IMR-90 (cell line): ENCODE measurements at regions not wholly inside any gene's neighbourhood (a gene's known extent, or its start where the extent isn't known, plus 50 kb on each side); places are given as distances from the start of the nearest gene placed in this dataset.

Experiments used
- ATAC-seq: fragments of 200-7000 bp; cut with Tn5 transposase; 2 replicates; pipeline ENCODE4 v1.9.1; 2020; ENCODE audit warnings: low read depth, mild to moderate bottlenecking, moderate library complexity
- BruUV-seq: library from RNA; stranded (reverse); fragments of 400-500 nt; replicated peaks from 2 replicates; lab custom pipeline; 2021; lab: Mats Ljungman, UMichigan
- CTCF ChIA-PET: fragments of 300-600 bp; formaldehyde crosslinking; extraction: SDS; loops from one replicate; lab custom pipeline; 2021; ENCODE audit warnings: antibody characterized with exemption; lab: Yijun Ruan, JAX
- POLR2A ChIA-PET: fragments of 300-600 bp; sonication (Branson Sonifier 250); formaldehyde crosslinking; loops from one replicate; lab custom pipeline; 2022; ENCODE audit warnings: antibody characterized with exemption; ENCODE audit not compliant: unreplicated experiment; lab: Charles Lee
- DNase-seq: peaks from one replicate; pipeline ENCODE4 v3.0.0; 2013
- H2AFZ ChIP-seq: replicated peaks from 2 replicates; pipeline ENCODE3; 2013; ENCODE audit warnings: low read length, mild to moderate bottlenecking; ENCODE audit not compliant: poor library complexity
- H2AK5ac ChIP-seq: 2 replicates; pipeline ENCODE4 v1.6.1; 2013; ENCODE audit warnings: low read depth, low read length, inconsistent platforms
- H2AK9ac ChIP-seq: replicated peaks from 2 replicates; pipeline ENCODE3; 2013; ENCODE audit warnings: mild to moderate bottlenecking, low read depth, low read length, moderate library complexity; ENCODE audit not compliant: poor library complexity
- H2BK120ac ChIP-seq: 2 replicates; pipeline ENCODE4 v1.6.1; 2013; ENCODE audit warnings: low read depth, low read length, inconsistent platforms
- H2BK15ac ChIP-seq: 3 replicates; pipeline ENCODE4 v1.6.1; 2013; ENCODE audit warnings: low read depth, low read length, inconsistent platforms
- H2BK20ac ChIP-seq: 2 replicates; pipeline ENCODE4 v1.6.1; 2013; ENCODE audit warnings: low read depth, mild to moderate bottlenecking, inconsistent platforms, low read length, moderate library complexity
- H2BK5ac ChIP-seq: 2 replicates; pipeline ENCODE4 v1.6.1; 2013; ENCODE audit warnings: mild to moderate bottlenecking, low read depth, low read length, inconsistent platforms; ENCODE audit not compliant: poor library complexity, severe bottlenecking
- H3K14ac ChIP-seq: replicated peaks from 2 replicates; pipeline ENCODE4 v1.6.1; 2013; ENCODE audit warnings: low read depth, low read length, inconsistent platforms
- H3K18ac ChIP-seq: 2 replicates; pipeline ENCODE4 v1.6.1; 2013; ENCODE audit warnings: low read depth, low read length, control low read depth
- H3K23ac ChIP-seq: 2 replicates; pipeline ENCODE4 v1.6.1; 2013; ENCODE audit warnings: low read depth, low read length, inconsistent platforms
- H3K27ac ChIP-seq: 2 replicates; pipeline ENCODE4 v1.5.1; 2013; ENCODE audit warnings: mild to moderate bottlenecking, control low read depth, low read length; ENCODE audit not compliant: insufficient read depth
- H3K27me3 ChIP-seq: 2 replicates; pipeline ENCODE4 v1.6.1; 2013; ENCODE audit warnings: low read length; ENCODE audit not compliant: control insufficient read depth, insufficient read depth
- H3K36me3 ChIP-seq: 2 replicates; pipeline ENCODE4 v1.6.1; 2013; ENCODE audit warnings: low read length, mixed read lengths; ENCODE audit not compliant: control insufficient read depth, insufficient read depth
- H3K4ac ChIP-seq: 2 replicates; pipeline ENCODE4 v1.6.1; 2013; ENCODE audit warnings: low read depth, low read length, inconsistent platforms
- H3K4me1 ChIP-seq: 2 replicates; pipeline ENCODE4 v1.6.1; 2013; ENCODE audit warnings: low read length, mixed read lengths; ENCODE audit not compliant: control insufficient read depth, insufficient read depth
- H3K4me2 ChIP-seq: 2 replicates; pipeline ENCODE4 v1.6.1; 2013; ENCODE audit warnings: low read depth, mild to moderate bottlenecking, control low read depth, low read length, moderate library complexity
- H3K4me3 ChIP-seq: 2 replicates; pipeline ENCODE4 v1.5.1; 2013; ENCODE audit warnings: low read depth, mild to moderate bottlenecking, control low read depth, low read length, moderate library complexity; ENCODE audit not compliant: insufficient read depth
- H3K56ac ChIP-seq: 2 replicates; pipeline ENCODE4 v1.6.1; 2013; ENCODE audit warnings: low read length, inconsistent platforms; ENCODE audit not compliant: insufficient read depth; ENCODE audit errors: extremely low read depth
- H3K79me1 ChIP-seq, 2 experiments: 2 replicates each; pipeline ENCODE4 v1.6.1; 2013; ENCODE audit warnings: low read length in 2 of 2, inconsistent platforms in 1 of 2, low read depth in 1 of 2
- H3K9ac ChIP-seq: 2 replicates; pipeline ENCODE4 v1.6.1; 2013; ENCODE audit warnings: low read depth, low read length, control low read depth
- H3K9me1 ChIP-seq: 2 replicates; pipeline ENCODE4 v1.6.1; 2013; ENCODE audit warnings: low read length, inconsistent platforms; ENCODE audit not compliant: insufficient read depth
- H3K9me3 ChIP-seq: 2 replicates; pipeline ENCODE4 v1.6.1; 2013; ENCODE audit warnings: low read length; ENCODE audit not compliant: control insufficient read depth, insufficient read depth
- H4K20me1 ChIP-seq: 2 replicates; pipeline ENCODE4 v1.6.1; 2013; ENCODE audit warnings: low read length, inconsistent platforms; ENCODE audit not compliant: insufficient read depth
- H4K5ac ChIP-seq: 2 replicates; pipeline ENCODE4 v1.6.1; 2013; ENCODE audit warnings: mild to moderate bottlenecking, low read depth, low read length, control low read depth
- H4K8ac ChIP-seq, 2 experiments: 2 replicates each; pipeline ENCODE4 v1.6.1; 2013; ENCODE audit warnings: low read depth in 2 of 2, low read length in 2 of 2, control low read depth in 1 of 2, inconsistent platforms in 1 of 2
- H4K91ac ChIP-seq: 2 replicates; pipeline ENCODE4 v1.6.1; 2013; ENCODE audit warnings: low read depth, low read length, inconsistent platforms; ENCODE audit not compliant: insufficient read depth
- CEBPB ChIP-seq: IDR thresholded peaks from 2 replicates; pipeline ENCODE4 v1.6.1; 2012; ENCODE audit warnings: low read depth, low read length, improper control_type of control experiment
- MAFK ChIP-seq: IDR thresholded peaks from 2 replicates; pipeline ENCODE4 v1.6.1; 2012; ENCODE audit warnings: low read depth, low read length, improper control_type of control experiment
- RCOR1 ChIP-seq: IDR thresholded peaks from 2 replicates; pipeline ENCODE4 v1.6.1; 2012; ENCODE audit warnings: mild to moderate bottlenecking, low read length, improper control_type of control experiment; ENCODE audit not compliant: insufficient replicate concordance
- SMC3 ChIP-seq: fragments of 150-350 bp; IDR thresholded peaks from 2 replicates; pipeline ENCODE4 v1.6.1; 2016; ENCODE audit warnings: low read depth, mild to moderate bottlenecking, antibody characterized with exemption, low read length, moderate library complexity
- WGBS, 2 experiments: methylation state at CpG; one replicate each; pipeline versions ENCODE4 v1.1.5 to v1.1.7; 2013; ENCODE audit warnings: missing lambda C conversion rate in 2 of 2; ENCODE audit not compliant: insufficient read length in 1 of 2; ENCODE audit errors: extremely low coverage in 2 of 2; 5-methylcytosine and 5-hydroxymethylcytosine counted together
- dilution Hi-C: fragments of 300-500 bp; cut with HindIII; formaldehyde crosslinking; loops from one replicate; pipeline ENCODE4 v1.14.3; 2018; ENCODE audit warnings: low sequenced_read_pairs; ENCODE audit not compliant: unreplicated experiment
- in situ Hi-C: fragments of 300-500 bp; cut with MboI; formaldehyde crosslinking; loops from 3 replicates; pipeline ENCODE4 v1.14.3; 2019; ENCODE audit warnings: low sequenced_read_pairs, inconsistent platforms, mixed read lengths
- intact Hi-C: fragments of 100-400 bp; cut with micrococcal nuclease; formaldehyde crosslinking; loops from 2 replicates; pipeline ENCODE4 v1.10.0; 2022

GRCh38 chr1:60842304-60842703 is 240.1 kb upstream of the NFIA start:
- no peak overlapping the region for H3K14ac ChIP-seq
- no peaks in the 10 kb centered on the region for H3K79me1 ChIP-seq
- H3K56ac ChIP-seq = no peak overlapping the region
- H3K23ac ChIP-seq = no peak overlapping the region
- H2AK5ac ChIP-seq = no peak overlapping the region
- H2BK5ac ChIP-seq = no peak overlapping the region
- H2BK120ac ChIP-seq = no peak overlapping the region
- H3K4me1 ChIP-seq = no peaks in the 10 kb centered on the region
- intact Hi-C loops (loop anchor here (10.0 kb wide), 1 partner anchor 868 kb away; no protein-coding TSS in a partner anchor), dilution Hi-C loops (no loop called here), in situ Hi-C loops (no loop called here)
- no peak overlapping the region for H3K9ac ChIP-seq
- ChIA-PET CTCF (no interaction called here), POLR2A (no interaction called here)
- no peaks in the 10 kb centered on the region for H4K20me1 ChIP-seq
- H3K4me3 ChIP-seq = no peak overlapping the region
- no peaks in the 10 kb centered on the region for H3K36me3 ChIP-seq
- DNase-seq (no peak), ATAC-seq (no peak)
- BruUV-seq = no TSS peak
- no peak overlapping the region for H4K8ac ChIP-seq
- TF ChIP-seq MAFK (no peak), RCOR1 (no peak), CEBPB (no peak), SMC3 (no peak)
- H3K27ac ChIP-seq = no peak overlapping the region
- no peak overlapping the region for H3K18ac ChIP-seq
- no peaks in the 10 kb centered on the region for H3K9me1 ChIP-seq
- no CpG with 5 or more reads among the region's 2 CpGs for WGBS, 2 experiments
- H3K4me2 ChIP-seq = no peak overlapping the region
- no peak overlapping the region for H3K4ac ChIP-seq
- no peak overlapping the region for H2AFZ ChIP-seq
- no peaks in the 10 kb centered on the region for H3K27me3 ChIP-seq
- H4K5ac ChIP-seq = no peak overlapping the region
- H4K91ac ChIP-seq = no peak overlapping the region
- no peak overlapping the region for H2BK15ac ChIP-seq
- no peak overlapping the region for H2BK20ac ChIP-seq
- H3K9me3 ChIP-seq = no peaks in the 10 kb centered on the region
- H2AK9ac ChIP-seq = no peak overlapping the region
